HepG2 (cell line): ENCODE measurements at regions not wholly inside any gene's neighbourhood (a gene's known extent, or its start where the extent isn't known, plus 50 kb on each side); places are given as distances from the start of the nearest gene placed in this dataset.

ENCODE experiments used
- ATAC-seq: fragments of 200-7000 bp; cut with Tn5 transposase; 3 replicates; pipeline ENCODE4 v1.9.1; 2020; ENCODE audit warnings: mild to moderate bottlenecking, moderate library complexity
- BruUV-seq: library from RNA; stranded (reverse); fragments of 400-500 nt; replicated peaks from 2 replicates; lab custom pipeline; 2021; lab: Mats Ljungman, UMichigan
- CTCF ChIA-PET: fragments of 300-600 bp; formaldehyde crosslinking; extraction: SDS; loops from one replicate; lab custom pipeline; 2021; ENCODE audit warnings: low total read pairs, inconsistent platforms, low intra/inter-chr PET ratio; lab: Yijun Ruan, JAX
- POLR2A ChIA-PET: fragments of 350-600 bp; sonication (Branson Sonifier 250); formaldehyde crosslinking; loops from one replicate; lab custom pipeline; 2020; ENCODE audit warnings: antibody characterized with exemption, inconsistent platforms; lab: Yijun Ruan, JAX
- DNase-seq: peaks from one replicate; pipeline ENCODE4 v3.0.0-alpha.2; 2015; ENCODE audit warnings: low spot score
- FAIRE-seq: peaks from 3 replicates; lab custom pipeline; 2011; peaks lifted over from hg19 to GRCh38; lab: Jason Lieb, UNC
- H2AFZ ChIP-seq: one replicate; pipeline ENCODE4 v1.6.1; 2011; ENCODE audit warnings: low read length, inconsistent platforms
- H3K27ac ChIP-seq: fragments of 300-600 bp; 3 replicates; pipeline ENCODE4 v1.8.0; 2011; ENCODE audit warnings: mixed run types, mild to moderate bottlenecking, mixed read lengths, low read length, inconsistent platforms; ENCODE audit not compliant: insufficient read depth; ENCODE audit errors: extremely low read length
- H3K27me3 ChIP-seq, 2 experiments: fragments of 200-600 bp in 1 of 2; 2 replicates in 1 of 2; 3 replicates in 1 of 2; pipeline versions ENCODE4 v1.6.0 to v1.8.0; 2011; ENCODE audit warnings: low read length in 2 of 2, mild to moderate bottlenecking in 2 of 2, moderate library complexity in 2 of 2, inconsistent platforms in 1 of 2; ENCODE audit not compliant: insufficient read depth in 2 of 2, control insufficient read depth in 1 of 2
- H3K36me3 ChIP-seq, 2 experiments: fragments of 200-600 bp in 1 of 2; replicated peaks in 1 of 2; 2 replicates in 1 of 2; 3 replicates in 1 of 2; pipeline versions ENCODE4 v1.5.1 to v1.8.0; 2011; ENCODE audit warnings: low read length in 2 of 2, inconsistent platforms in 1 of 2; ENCODE audit not compliant: insufficient read depth in 2 of 2, control insufficient read depth in 1 of 2
- H3K4me1 ChIP-seq: 2 replicates; pipeline ENCODE4 v1.5.1; 2012; ENCODE audit warnings: low read length, inconsistent platforms; ENCODE audit not compliant: insufficient read depth
- H3K4me2 ChIP-seq: 2 replicates; pipeline ENCODE4 v1.6.0; 2011; ENCODE audit warnings: low read depth, low read length, inconsistent platforms
- H3K4me3 ChIP-seq, 3 experiments: fragments of 200-600 bp in 1 of 3; sonication (generic), shearing (Covaris generic) in 1 of 3; replicated peaks in 1 of 3; 2 replicates each; pipeline ENCODE4 v1.5.1; 2011 to 2016; ENCODE audit warnings: low read length in 3 of 3, inconsistent platforms in 2 of 3, low read depth in 2 of 3, mild to moderate bottlenecking in 2 of 3, control low read depth in 1 of 3, mixed read lengths in 1 of 3; ENCODE audit not compliant: insufficient read depth in 1 of 3
- H3K79me2 ChIP-seq: one replicate; pipeline ENCODE4 v1.6.1; 2011; ENCODE audit warnings: low read length, inconsistent platforms; ENCODE audit not compliant: insufficient read depth
- H3K9ac ChIP-seq: 2 replicates; pipeline ENCODE4 v1.6.0; 2011; ENCODE audit warnings: mild to moderate bottlenecking, low read depth, low read length, inconsistent platforms; ENCODE audit not compliant: insufficient read depth
- H3K9me3 ChIP-seq: 2 replicates; pipeline ENCODE4 v1.5.1; 2012; ENCODE audit warnings: mild to moderate bottlenecking, low read length
- H4K20me1 ChIP-seq: 2 replicates; pipeline ENCODE4 v1.6.0; 2011; ENCODE audit warnings: inconsistent platforms, mild to moderate bottlenecking, low read length, moderate library complexity; ENCODE audit not compliant: insufficient read depth
- RBAK ChIP-seq: sonication (generic); formaldehyde crosslinking; IDR thresholded peaks from 2 replicates; pipeline ENCODE4 v1.5.1; 2020; ENCODE audit warnings: mild to moderate bottlenecking, missing genetic modification reagents
- SMAD9 ChIP-seq: sonication (generic); formaldehyde crosslinking; IDR thresholded peaks from 2 replicates; pipeline ENCODE4 v1.5.1; 2020; ENCODE audit warnings: mild to moderate bottlenecking, missing genetic modification reagents
- STAT6 ChIP-seq: sonication (generic); formaldehyde crosslinking; IDR thresholded peaks from 2 replicates; pipeline ENCODE4 v1.4.0; 2020; ENCODE audit warnings: missing genetic modification reagents, mild to moderate bottlenecking, borderline replicate concordance
- ZBTB7B ChIP-seq: sonication (generic); formaldehyde crosslinking; IDR thresholded peaks from 2 replicates; pipeline ENCODE4 v1.4.0; 2020; ENCODE audit warnings: missing genetic modification reagents
- WGBS: methylation state at CpG from one replicate; pipeline ENCODE4 v1.1.6; 2017; ENCODE audit warnings: low lambda C conversion rate; 5-methylcytosine and 5-hydroxymethylcytosine counted together
- in situ Hi-C: cut with HindIII; loops from 2 replicates; pipeline ENCODE4 v1.10.0; 2017; ENCODE audit warnings: low pct_unique_long_range_greater_than_20kb; ENCODE audit not compliant: extremely low pct_ligation_motif_present
- intact Hi-C: fragments of 100-400 bp; cut with micrococcal nuclease; formaldehyde crosslinking; loops from one replicate; pipeline ENCODE4 v1.10.0; 2022; ENCODE audit not compliant: unreplicated experiment
- TF ChIP-seq, protein P1 (sequence below): sonication (generic); formaldehyde crosslinking; IDR thresholded peaks from 2 replicates; pipeline ENCODE4 v1.8.1; 2022; ENCODE audit warnings: low read depth, mild to moderate bottlenecking, missing genetic modification reagents
- TF ChIP-seq, protein P2 (sequence below): sonication (generic); formaldehyde crosslinking; IDR thresholded peaks from one replicate; pipeline ENCODE4 v1.5.1; 2020; ENCODE audit warnings: mild to moderate bottlenecking, missing genetic modification reagents; ENCODE audit errors: not compliant biosample characterization
- TF ChIP-seq, protein P3 (sequence below): IDR thresholded peaks from 2 replicates; pipeline ENCODE4 v1.6.1; 2016; ENCODE audit warnings: mild to moderate bottlenecking

DNA sequence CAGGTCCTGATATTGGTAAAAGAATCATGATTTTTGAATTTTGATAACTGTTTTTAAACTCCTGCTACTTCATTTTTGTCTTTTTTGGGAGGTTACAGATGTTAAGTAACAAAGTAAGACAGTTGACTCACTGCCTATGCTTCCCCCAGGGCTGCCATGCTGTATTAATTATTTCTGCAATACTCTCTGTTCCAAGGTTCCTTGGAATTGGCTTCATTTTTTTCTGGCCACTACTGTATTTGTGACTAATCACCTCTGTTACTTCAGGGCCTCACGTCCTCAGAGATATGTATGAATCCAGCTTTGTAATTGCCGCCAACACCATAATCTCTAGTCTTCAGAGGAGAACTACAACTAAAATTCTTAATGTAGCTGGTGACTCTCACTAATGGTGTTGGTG, 1729.3 kb downstream of the C4orf33 start (continued):
- no peak for TF ChIP-seq ZBTB7B (CRISPR knock-in tag)
- TF ChIP-seq SMAD9 (CRISPR knock-in tag), result no peak
- no peak for TF ChIP-seq RBAK (CRISPR knock-in tag)
- TF ChIP-seq STAT6 (CRISPR knock-in tag), result no peak
- TF ChIP-seq, protein P1, sequence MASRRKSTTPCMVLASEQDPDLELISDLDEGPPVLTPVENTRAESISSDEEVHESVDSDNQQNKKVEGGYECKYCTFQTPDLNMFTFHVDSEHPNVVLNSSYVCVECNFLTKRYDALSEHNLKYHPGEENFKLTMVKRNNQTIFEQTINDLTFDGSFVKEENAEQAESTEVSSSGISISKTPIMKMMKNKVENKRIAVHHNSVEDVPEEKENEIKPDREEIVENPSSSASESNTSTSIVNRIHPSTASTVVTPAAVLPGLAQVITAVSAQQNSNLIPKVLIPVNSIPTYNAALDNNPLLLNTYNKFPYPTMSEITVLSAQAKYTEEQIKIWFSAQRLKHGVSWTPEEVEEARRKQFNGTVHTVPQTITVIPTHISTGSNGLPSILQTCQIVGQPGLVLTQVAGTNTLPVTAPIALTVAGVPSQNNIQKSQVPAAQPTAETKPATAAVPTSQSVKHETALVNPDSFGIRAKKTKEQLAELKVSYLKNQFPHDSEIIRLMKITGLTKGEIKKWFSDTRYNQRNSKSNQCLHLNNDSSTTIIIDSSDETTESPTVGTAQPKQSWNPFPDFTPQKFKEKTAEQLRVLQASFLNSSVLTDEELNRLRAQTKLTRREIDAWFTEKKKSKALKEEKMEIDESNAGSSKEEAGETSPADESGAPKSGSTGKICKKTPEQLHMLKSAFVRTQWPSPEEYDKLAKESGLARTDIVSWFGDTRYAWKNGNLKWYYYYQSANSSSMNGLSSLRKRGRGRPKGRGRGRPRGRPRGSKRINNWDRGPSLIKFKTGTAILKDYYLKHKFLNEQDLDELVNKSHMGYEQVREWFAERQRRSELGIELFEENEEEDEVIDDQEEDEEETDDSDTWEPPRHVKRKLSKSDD (CRISPR knock-in tag), result no peak

DNA sequence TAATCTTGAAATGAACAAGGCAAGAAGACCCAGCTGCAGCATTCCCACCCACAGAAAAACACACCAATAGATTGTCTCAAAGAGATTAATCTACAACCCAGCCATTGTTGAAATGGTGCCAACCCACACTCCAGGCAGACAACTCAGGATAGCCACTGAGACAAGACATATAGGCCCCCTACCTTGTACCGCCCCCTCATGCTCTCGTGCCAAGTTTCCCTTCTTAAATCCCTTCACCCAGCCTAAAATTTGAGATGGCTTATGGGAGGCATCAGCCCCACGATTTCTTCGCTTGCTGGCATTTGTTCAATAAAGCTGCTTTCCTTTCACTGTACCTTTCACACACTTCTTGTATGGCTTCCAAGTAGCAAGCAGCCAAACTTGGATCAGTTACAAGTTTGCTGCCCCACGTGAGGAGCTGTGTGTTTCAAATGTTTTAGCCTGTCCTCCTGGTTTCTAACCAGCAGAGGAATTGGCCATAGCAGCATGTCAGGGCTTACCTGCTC, 1754.1 kb downstream of the C4orf33 start:
- POLR2A ChIA-PET, result no interaction called here
- DNase-seq, result no peak
- Histone ChIP-seq H3K4me3 (no peak overlapping the region), H2AFZ (no peak overlapping the region), H4K20me1 (no peaks in the 10 kb centered on the region), H3K4me2 (no peak overlapping the region), H3K27ac (no peak overlapping the region), H3K4me1 (no peaks in the 10 kb centered on the region), H3K36me3 (no peaks in the 10 kb centered on the region), H3K27me3 (no peaks in the 10 kb centered on the region), H3K79me2 (no peaks in the 10 kb centered on the region), H3K9ac (no peak overlapping the region), H3K9me3 (peaks cover 29% of the 10 kb centered on the region)
- CTCF ChIA-PET, result no interaction called here
- ATAC-seq, result no peak
- in situ Hi-C loops (no loop called here), intact Hi-C loops (no loop called here)
- WGBS, result 9% methylated on average over 5 of the region's 5 CpGs
- no peak for FAIRE-seq
- BruUV-seq, result no TSS peak
- TF ChIP-seq, protein P2, sequence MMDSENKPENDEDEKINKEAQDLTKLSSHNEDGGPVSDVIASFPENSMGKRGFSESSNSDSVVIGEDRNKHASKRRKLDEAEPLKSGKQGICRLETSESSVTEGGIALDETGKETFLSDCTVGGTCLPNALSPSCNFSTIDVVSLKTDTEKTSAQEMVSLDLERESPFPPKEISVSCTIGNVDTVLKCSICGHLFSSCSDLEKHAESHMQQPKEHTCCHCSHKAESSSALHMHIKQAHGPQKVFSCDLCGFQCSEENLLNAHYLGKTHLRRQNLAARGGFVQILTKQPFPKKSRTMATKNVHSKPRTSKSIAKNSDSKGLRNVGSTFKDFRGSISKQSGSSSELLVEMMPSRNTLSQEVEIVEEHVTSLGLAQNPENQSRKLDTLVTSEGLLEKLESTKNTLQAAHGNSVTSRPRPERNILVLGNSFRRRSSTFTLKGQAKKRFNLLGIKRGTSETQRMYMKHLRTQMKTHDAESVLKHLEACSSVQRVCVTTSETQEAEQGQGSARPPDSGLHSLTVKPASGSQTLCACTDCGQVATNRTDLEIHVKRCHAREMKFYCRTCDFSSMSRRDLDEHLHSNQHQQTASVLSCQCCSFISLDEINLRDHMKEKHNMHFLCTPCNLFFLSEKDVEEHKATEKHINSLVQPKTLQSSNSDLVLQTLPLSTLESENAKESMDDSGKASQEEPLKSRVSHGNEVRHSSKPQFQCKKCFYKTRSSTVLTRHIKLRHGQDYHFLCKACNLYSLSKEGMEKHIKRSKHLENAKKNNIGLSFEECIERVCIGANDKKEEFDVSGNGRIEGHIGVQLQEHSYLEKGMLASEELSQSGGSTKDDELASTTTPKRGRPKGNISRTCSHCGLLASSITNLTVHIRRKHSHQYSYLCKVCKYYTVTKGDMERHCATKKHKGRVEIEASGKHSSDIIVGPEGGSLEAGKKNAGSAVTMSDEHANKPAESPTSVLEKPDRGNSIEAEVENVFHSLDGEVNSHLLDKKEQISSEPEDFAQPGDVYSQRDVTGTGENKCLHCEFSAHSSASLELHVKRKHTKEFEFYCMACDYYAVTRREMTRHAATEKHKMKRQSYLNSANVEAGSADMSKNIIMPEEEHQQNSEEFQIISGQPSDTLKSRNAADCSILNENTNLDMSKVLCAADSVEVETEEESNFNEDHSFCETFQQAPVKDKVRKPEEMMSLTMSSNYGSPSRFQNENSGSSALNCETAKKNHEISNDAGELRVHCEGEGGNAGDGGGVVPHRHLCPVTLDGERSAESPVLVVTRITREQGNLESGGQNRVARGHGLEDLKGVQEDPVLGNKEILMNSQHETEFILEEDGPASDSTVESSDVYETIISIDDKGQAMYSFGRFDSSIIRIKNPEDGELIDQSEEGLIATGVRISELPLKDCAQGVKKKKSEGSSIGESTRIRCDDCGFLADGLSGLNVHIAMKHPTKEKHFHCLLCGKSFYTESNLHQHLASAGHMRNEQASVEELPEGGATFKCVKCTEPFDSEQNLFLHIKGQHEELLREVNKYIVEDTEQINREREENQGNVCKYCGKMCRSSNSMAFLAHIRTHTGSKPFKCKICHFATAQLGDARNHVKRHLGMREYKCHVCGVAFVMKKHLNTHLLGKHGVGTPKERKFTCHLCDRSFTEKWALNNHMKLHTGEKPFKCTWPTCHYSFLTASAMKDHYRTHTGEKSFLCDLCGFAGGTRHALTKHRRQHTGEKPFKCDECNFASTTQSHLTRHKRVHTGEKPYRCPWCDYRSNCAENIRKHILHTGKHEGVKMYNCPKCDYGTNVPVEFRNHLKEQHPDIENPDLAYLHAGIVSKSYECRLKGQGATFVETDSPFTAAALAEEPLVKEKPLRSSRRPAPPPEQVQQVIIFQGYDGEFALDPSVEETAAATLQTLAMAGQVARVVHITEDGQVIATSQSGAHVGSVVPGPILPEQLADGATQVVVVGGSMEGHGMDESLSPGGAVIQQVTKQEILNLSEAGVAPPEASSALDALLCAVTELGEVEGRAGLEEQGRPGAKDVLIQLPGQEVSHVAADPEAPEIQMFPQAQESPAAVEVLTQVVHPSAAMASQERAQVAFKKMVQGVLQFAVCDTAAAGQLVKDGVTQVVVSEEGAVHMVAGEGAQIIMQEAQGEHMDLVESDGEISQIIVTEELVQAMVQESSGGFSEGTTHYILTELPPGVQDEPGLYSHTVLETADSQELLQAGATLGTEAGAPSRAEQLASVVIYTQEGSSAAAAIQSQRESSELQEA (CRISPR knock-in tag), result no peak
- TF ChIP-seq, protein P3, sequence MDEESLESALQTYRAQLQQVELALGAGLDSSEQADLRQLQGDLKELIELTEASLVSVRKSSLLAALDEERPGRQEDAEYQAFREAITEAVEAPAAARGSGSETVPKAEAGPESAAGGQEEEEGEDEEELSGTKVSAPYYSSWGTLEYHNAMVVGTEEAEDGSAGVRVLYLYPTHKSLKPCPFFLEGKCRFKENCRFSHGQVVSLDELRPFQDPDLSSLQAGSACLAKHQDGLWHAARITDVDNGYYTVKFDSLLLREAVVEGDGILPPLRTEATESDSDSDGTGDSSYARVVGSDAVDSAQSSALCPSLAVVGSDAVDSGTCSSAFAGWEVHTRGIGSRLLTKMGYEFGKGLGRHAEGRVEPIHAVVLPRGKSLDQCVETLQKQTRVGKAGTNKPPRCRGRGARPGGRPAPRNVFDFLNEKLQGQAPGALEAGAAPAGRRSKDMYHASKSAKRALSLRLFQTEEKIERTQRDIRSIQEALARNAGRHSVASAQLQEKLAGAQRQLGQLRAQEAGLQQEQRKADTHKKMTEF (CRISPR knock-in tag), result no peak
